GM19372 (cell line): ENCODE measurements at regions not wholly inside any gene's neighbourhood (a gene's known extent, or its start where the extent isn't known, plus 50 kb on each side); places are given as distances from the start of the nearest gene placed in this dataset.

Source experiments
- ATAC-seq: cut with Tn5 transposase; IDR thresholded peaks from one replicate; pipeline ENCODE4 v1.9.1; 2021; ENCODE audit warnings: mild to moderate bottlenecking, low read depth, moderate library complexity; ENCODE audit not compliant: unreplicated experiment

DNA sequence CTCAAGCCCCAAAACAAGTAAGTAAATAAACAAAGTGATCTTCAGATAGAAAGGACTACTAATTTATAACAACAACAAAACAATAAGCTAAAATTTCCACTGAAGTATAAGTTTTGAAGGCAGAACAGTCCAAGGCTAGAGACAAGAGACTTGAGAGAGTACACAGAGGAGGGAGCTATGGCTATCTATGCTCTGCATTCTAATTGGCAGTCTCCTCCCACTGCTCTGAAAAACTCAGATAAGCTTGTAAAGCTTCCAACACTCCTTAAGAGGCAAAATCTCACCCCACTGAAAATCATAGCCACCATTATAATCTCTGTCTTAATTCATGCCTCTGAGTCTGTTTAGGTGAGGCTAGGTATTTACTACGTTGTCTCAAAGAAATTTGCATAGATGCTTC is 714.6 kb upstream of the LRATD1 start:
- ATAC-seq = no peak

DNA sequence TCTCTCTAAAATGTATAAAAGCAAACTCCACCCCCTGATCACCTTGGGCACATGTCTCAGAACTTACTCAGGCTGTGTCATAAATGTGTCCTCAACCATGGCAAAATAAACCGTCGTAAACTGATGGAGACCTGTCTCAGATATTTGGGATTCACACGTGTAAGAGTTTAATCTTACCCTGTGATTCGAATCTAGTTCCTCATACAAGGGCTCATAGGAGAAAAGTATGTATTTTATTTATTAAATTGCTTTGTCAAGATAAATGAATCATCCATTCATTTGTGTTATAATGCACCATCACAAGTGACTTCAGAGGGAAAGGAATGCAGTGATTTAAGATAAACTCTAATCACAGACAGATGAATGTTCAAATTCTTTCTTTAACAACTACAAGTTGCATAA is 712.5 kb upstream of the LRATD1 start:
- ATAC-seq = no peak

DNA sequence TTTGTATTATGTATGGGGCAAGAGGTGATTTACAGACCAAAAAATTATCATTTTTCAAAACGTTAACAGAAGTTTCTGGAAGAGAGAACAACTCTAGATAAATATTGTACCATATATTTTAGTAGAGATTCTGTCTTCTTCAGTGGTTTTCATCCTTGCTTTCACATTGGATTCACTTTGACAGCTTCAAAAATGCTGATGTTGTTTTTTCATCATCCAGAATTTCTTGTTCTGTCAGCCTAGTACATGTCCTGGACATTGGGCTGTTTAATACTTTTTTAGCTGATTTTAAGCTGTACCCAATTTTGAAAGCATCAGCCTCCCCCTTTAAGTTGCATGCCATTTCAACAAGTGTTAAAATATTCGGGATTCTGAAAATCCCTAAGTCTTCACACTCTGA is 711.3 kb upstream of the LRATD1 start:
- ATAC-seq = no peak

DNA sequence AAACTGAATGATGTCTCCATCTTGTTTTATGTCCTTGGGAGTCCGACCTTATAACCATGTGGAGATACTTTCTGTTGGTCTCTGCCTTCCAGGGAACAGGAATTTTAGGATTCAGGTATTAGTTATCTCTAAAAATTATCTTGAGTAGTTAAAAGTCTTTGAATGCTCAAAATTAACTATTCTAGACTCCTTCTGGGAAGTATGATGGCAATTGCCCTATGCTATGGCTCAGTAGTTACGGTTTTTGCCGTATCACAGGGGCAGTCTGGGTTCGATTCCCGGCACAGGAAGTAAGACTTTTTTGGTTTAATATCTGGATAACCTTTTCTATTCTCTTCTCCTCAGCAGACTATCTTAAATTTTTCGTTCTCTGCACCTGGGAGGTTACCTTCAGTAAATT is 708.7 kb upstream of the LRATD1 start:
- ATAC-seq = no peak

DNA sequence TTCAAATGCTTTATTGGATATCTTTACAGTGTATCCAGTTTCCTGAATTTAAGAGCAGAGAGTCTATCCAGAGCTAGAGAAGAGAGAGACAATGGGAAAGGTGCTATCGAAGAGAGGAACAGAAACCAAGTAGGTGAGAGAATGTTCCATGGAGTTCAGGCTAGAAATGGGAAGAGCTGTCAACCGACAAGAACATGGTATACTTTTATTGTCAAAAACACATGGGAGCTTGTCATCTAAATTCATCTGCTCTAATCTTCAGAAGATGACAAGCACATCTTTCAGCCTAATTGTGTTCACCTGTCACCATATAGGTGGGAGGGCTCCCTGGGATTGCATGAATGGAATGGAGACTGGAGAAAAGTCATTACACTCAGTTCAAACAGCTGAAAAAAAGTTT is 690.4 kb upstream of the LRATD1 start:
- no peak for ATAC-seq

DNA sequence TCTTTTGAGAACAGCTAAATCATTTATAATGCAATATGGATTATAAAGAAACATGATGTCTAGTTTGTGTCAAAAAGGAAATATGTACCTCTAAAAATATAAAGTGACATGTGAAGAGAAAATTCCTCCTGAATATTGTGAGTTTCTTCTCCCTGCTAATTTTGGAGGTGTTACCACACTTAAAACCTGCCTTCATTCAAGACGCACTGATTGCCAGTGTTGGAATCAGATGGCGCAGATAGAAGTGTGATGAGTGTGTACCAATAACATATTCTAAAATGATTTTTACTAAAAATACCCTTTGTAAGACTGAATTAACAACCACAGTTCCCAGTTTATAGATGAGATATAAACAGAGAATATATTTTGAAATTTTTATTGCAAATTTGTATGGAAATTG is 681.8 kb upstream of the LRATD1 start:
- no peak for ATAC-seq

DNA sequence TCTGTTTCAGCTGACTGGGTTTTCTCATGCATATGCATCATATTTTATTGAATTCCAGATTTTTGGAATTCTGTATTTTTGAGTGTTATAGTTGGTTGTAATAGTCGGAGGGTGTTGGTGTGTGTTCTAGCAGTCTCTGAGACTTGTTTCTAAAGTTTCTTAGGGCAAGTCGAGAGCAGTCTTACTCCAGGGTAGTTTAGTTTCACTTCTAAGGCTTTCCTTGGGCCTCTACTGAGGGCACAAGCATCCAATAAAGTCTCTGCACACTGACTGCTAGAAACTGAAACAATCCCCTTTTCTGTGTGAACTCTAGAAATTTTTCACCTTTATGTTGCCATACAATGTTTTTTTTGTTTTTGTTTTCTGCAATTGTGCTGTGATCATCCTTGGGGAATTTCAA is 663.7 kb upstream of the LRATD1 start:
- no peak for ATAC-seq

DNA sequence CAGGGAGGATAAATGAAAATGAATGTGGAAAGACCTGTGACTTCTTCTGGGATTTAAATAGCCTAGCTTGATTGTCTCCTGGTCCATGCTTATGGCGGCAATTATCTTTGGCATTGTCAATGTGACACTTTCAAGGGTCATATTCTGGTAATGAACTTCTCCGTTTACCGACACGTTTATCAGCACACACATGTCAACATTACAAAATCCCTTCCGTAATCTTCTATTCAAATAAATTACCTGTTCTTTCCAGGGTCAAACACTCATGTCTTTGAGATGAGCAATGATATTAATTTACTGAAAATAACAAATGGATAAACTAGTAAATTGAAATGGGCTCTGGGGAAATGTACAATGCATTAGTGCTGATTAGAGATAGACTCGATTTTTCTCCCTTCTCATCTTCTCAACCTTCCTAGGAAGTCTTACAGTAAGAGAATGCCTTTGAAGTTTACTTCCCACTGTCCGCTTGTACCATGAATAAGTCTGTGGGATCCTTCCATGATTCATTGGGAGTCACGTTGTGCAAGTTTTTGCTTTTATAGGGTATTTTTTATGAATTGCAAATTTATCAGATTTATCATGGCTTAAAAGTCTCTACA is 646.3 kb upstream of the LRATD1 start:
- no peak for ATAC-seq

DNA sequence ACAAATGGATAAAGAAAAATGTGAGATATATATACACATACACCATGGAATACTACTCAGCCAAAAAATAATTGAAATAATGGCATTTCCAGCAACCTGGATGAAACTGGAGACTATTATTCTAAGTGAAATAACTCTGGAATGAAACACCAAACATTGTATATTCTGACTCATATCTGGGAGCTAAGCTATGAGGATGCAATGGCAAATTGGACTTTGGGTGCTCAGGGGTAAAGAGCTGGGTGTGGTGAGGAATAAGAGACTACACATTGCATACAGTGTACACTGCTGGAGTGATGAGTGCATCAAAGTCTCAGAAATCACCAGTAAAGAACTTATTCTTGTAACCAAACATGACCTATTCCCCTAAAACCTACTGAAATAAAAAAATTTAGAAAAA is 636.0 kb upstream of the LRATD1 start:
- no peak for ATAC-seq

DNA sequence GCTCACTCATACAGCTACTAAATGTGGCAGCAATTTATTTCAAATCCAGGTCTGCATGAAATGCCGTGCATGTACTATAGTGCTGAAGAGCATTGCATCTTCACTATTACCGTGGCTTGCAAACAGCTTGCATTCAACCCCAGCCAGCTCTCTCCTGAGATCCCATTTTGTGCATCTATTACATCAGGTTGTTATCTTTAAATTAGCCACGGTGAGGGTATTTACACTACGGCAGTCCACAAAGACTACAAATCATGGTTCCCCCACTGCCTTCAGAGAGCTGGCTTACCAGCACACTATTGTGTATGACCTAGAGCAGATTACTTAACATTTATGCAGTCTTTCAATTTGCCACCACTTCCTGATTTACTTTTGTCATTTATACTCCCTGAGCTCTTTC is 621.3 kb upstream of the LRATD1 start:
- ATAC-seq = no peak

DNA sequence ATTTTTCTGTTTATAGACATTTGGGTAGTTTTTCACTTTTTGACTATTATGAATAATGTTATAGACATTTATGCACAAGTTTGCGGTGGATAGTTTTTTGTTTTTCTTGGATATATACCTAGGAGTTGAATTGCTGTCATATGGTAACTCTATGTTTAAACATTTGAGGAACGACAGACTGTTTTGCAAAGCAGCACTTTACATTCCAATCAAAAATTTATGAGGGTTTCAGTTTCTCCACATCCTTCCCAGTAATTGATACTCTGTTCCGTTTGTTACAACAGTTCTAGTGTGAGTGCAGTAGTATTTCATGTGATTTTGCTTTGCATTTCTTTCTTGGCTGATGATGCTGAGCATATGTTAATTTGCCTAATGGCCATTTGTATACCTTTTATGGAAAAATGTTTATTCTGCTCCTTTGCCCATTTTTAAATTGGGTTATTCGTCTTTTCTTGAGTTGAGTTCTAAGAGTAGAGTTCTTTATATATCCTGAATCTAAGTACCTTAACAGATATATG is 617.3 kb upstream of the LRATD1 start:
- no peak for ATAC-seq

DNA sequence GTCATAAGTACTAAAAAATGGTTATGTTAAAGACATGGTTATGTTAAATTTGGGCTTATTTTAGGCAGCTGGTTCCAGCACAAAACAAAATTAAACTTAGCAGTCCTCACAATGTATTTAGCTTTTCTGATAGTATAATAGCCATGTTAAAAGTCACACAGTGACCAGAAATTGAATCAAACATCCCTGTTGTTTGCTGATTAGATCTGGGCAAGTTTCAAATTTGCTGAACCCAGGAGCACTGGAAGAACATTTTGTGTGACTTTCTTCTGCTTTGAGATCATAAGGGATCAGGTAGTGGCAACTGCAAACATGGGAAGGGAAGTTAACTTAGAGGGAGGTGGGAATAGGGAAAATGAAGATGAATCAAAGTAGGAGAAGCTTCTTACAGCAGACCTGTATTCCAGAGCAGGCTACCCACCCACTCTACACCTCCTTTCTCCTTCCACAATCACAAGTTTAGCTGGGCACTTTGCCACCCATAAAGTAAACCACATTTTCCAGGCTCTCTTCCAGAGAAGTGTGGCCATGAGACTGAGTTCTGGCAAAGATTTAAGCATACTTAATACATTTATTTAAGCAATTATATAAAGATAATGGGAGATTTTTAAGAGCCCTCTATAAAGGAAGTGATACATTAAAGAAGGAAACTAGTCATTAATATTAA is 616.1 kb upstream of the LRATD1 start:
- ATAC-seq = no peak

DNA sequence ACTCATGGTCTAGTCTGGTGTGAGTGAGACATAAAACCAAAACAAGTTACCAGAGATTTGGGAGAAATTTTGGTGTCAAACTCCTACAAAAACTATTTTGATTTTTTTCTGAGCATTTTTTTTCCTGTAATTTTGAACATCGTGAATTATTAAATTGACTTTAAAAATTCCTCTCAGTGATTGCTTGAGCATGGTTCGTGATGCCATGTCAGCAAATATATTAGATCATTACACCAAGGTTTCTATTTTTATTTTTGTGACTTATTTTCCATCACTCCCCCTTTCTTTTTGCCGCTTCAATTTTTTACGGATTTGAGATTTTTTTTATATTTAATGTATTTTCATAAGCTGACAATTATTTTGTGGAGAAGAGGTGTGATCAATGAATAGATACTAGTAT is 613.9 kb upstream of the LRATD1 start:
- ATAC-seq = no peak

DNA sequence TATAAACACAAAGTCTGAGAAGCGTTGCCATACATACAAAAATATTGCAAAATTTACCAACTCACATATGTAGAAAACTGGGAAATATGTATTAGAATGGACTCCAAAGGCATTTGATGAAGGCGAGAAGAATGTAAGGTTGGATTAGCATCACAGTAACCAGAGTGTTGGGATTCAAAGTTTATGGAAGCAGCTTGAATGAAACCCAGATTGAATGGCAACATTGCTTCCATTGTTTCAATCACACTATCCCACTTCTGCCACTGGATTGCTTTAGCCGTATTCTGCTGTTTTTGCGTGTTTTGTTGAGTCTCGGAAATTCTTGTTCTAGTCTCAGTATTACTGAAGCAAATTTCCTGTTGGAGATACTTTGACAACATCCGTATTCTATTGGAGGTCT is 609.0 kb upstream of the LRATD1 start:
- no peak for ATAC-seq

DNA sequence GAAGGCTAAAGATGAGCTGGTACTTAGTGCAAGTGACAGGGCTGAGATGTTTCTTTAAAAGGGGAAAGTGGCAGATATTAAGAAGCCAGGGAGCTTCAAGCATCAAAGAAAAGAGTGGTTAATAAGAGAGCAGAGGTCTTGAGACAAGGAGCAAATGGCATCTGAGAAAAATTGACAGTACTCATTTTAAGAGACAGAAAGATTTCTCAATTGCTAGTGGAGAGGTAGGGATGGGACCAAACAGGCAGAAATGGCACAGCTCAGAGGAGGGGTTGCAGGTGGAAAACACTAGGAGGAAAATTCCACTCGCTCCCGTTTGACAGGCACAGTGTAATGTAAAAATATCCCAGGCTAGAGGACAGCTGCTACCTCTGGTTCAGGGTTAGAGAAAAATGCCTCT is 593.4 kb upstream of the LRATD1 start:
- no peak for ATAC-seq

DNA sequence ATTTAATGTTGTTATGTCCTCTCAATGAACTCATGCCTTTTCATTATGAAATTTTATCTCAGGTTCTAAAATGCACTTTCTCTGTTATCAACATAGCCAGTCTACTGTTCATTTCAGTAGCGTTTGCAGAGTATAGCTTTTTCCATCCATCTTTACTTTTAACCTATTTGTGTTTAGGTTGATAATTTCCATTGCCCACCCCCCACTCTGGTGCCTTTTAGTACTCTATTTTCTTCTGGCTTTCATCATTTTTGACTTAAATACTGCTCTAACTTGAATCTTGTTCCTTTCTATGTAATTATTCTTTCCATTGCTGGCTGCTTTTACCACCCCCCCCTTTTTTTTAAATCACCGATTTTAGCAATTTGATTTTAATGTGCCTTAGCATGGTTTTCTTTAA is 585.0 kb upstream of the LRATD1 start:
- no peak for ATAC-seq

DNA sequence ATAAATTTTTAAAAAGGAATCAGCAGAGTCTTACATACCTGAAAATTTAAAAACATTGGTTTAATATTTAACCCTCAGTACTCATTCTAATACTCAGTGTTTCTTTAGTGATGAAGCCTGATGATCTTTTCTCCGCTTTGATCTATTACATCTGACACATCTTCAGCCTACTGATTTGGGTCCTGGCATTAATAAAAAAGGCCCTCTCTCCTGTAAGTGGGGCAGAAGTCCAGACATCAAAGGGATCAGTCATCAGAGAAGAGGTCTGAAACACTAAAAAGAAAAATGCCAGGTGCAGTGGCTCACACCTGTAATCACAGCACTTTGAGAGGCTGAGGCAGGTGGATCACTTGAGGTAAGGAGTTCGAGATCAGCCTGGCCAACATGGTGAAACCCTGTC is 581.1 kb upstream of the LRATD1 start:
- ATAC-seq = no peak

DNA sequence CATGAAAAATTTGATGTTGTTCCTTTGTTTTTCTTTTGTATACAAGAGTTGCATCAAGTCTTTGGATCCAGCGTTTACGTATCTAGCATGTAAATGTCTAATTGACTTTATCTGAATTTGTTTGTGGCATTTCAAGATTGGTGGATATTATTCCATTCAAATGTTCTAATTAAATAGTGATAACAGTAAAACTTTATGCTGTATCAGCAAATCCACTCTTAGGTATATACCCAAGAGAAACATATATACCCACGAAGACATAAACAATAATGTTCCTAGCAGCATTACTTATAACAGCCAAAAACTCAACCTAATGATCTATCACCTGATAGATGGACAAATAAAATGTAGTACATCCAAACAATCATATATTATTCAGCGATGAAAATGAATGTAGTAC is 579.4 kb upstream of the LRATD1 start:
- no peak for ATAC-seq

DNA sequence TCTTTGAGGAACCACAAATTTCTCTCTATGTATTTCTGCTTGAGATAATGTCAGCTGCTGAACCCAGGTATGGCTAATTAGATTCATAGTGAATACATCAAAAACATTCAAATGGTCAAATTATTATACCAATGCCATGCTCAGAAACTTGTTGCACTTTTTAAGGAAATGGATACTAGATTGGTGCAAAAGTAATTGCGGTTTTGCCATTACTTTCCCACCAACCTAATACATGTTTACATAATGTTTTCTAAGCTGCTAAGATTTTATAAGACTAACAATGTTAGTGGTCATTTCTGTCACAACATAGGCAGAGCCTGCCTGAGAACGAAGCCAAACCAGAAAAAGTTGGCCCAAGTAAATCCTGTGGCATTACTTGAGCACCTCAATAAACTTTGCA is 568.2 kb upstream of the LRATD1 start:
- no peak for ATAC-seq

DNA sequence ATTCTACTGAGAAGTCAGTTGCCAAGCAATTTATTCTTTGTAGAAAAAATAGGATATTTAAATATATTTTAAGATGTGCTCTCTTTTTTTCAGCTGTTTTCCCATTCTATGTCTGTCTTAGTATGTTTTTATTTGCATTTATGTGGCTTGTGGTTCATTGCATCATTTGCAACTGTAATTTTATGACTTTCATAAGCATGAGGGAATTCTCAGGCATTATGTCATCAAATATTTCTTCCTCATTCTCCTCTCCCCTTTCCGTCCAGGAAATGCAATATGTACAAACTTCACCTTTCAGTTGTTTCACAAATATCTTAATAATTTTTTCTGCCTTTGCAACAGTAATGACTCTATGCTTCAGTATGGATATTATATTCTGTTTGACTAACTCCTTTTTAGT is 560.2 kb upstream of the LRATD1 start:
- ATAC-seq = no peak

DNA sequence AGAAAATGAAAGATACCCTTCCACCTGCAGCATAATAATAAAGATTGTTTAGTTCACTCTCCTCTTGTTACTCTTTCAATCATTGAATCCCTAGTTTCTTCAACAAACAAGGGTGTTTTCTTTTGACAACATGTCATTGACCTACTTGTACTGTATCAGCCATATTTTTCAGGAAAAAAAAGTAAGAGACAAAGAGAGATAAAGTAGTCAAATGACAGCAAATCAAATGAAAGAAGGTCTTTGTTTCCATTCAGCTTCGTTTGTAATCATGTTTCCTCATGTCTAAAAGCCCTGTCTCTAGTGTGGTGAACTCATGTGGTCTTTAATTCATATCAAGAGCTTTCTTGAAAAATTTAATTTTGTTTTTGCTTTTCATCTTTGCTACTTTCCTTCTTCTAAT is 557.8 kb upstream of the LRATD1 start:
- ATAC-seq = no peak

DNA sequence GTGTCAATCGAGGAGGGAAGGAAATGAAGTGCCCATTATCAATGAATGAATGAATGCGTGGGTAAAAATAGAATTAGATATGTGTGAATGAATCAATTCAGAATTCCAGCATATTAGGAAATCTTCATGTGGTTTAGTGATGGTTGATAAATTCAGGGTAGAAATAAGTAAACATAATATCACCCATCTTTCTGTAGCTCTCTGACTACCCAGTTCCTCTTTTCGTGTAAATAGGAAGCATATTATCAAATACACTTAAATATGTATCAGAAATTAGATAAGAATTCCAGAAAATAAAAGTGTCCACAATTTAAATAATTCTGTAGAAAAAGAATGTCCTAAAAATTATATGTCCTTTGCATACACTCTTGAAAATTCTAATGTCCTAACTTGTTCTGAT is 552.9 kb upstream of the LRATD1 start:
- ATAC-seq = no peak

DNA sequence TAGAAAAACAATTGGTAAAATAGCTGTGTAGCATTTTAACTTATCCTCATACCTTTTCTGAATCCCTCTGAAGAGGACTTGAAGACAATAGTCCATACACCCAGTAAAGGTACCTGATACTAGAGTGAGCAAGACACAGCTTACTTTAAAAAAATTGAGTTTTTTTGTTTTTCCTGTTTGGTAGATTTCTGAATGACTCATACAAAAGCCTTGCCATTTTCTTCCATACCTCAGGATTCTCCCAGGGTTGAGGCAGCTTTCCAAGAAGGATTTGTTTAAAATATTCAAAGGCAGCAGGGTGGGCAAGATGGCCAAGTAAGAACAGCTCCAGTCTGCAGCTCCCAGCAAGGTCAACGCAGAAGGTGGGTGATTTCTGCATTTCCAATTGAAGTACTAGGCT is 551.0 kb upstream of the LRATD1 start:
- ATAC-seq = no peak
